ENCODE measurements at regions not wholly inside any gene's neighbourhood (a gene's known extent, or its start where the extent isn't known, plus 50 kb on each side); places are given as distances from the start of the nearest gene placed in this dataset.
"Not testable (repeated sequence)": the region's sequence is repeated elsewhere in the genome, so short reads cannot be mapped to it uniquely, and the experiment has no call there.

GRCh38 chr5:92337772-92338234 lies 954.7 kb upstream of the ARRDC3 start:
- DNase-seq (ENCODE audit: missing footprints) (no peak), ATAC-seq (peak; percentile 46)
- intact Hi-C loops (cut with DNase I): no loop called here

GRCh38 chr5:92332039-92332438 lies 948.9 kb upstream of the ARRDC3 start:
- intact Hi-C loops (cut with DNase I): no loop called here
- no peak for DNase-seq (ENCODE audit: missing footprints)
- no peak for ATAC-seq

GRCh38 chr5:92330365-92330764 lies 947.2 kb upstream of the ARRDC3 start:
- ATAC-seq (no peak), DNase-seq (ENCODE audit: missing footprints) (no peak)
- intact Hi-C loops (cut with DNase I): no loop called here

- ATAC-seq (peak; percentile 68), DNase-seq (ENCODE audit: missing footprints) (no peak)
- intact Hi-C loops (cut with DNase I): loop anchor here (10.0 kb wide), 1 partner anchor 315 kb away; no protein-coding TSS in a partner anchor
Measured at GRCh38 chr5:92329759-92330158, 946.6 kb upstream of the ARRDC3 start.

GRCh38 chr5:92328584-92329259 lies 945.6 kb upstream of the ARRDC3 start:
- peak; percentile 73 for DNase-seq (ENCODE audit: missing footprints)
- intact Hi-C loops (cut with DNase I): loop anchor here (10.0 kb wide), 1 partner anchor 316 kb away; no protein-coding TSS in a partner anchor
- ATAC-seq: peak; percentile 83

- DNase-seq (ENCODE audit: missing footprints) (no peak), ATAC-seq (no peak)
- intact Hi-C loops (cut with DNase I): loop anchor here (10.0 kb wide), 1 partner anchor 324 kb away; no protein-coding TSS in a partner anchor
Measured at GRCh38 chr5:92320446-92320845, 937.3 kb upstream of the ARRDC3 start.

GRCh38 chr5:92313385-92313784 lies 930.3 kb upstream of the ARRDC3 start:
- intact Hi-C loops (cut with DNase I): loop anchor here (10.0 kb wide), 1 partner anchor 521 kb away; no protein-coding TSS in a partner anchor
- no peak for DNase-seq (ENCODE audit: missing footprints)
- no peak for ATAC-seq

GRCh38 chr5:92309336-92309991 lies 926.3 kb upstream of the ARRDC3 start:
- intact Hi-C loops (cut with DNase I): no loop called here
- DNase-seq (ENCODE audit: missing footprints): no peak
- ATAC-seq: no peak

- ATAC-seq (no peak), DNase-seq (ENCODE audit: missing footprints) (no peak)
- intact Hi-C loops (cut with DNase I): no loop called here
Measured at GRCh38 chr5:92308679-92309078, 925.6 kb upstream of the ARRDC3 start.

GRCh38 chr5:92302356-92302755 lies 919.2 kb upstream of the ARRDC3 start:
- ATAC-seq; intact Hi-C loops (cut with DNase I); DNase-seq (ENCODE audit: missing footprints): not testable (repeated sequence)

- no peak for DNase-seq (ENCODE audit: missing footprints)
- no peak for ATAC-seq
- intact Hi-C loops (cut with DNase I): no loop called here
Measured at GRCh38 chr5:92283521-92283920, 900.4 kb upstream of the ARRDC3 start.

- ATAC-seq; intact Hi-C loops (cut with DNase I); DNase-seq (ENCODE audit: missing footprints): not testable (repeated sequence)
Measured at GRCh38 chr5:92271750-92272149, 888.6 kb upstream of the ARRDC3 start.

- intact Hi-C loops (cut with DNase I): no loop called here
- DNase-seq (ENCODE audit: missing footprints): no peak
- no peak for ATAC-seq
Measured at GRCh38 chr5:92268343-92268742, 885.2 kb upstream of the ARRDC3 start.

- ATAC-seq (no peak), DNase-seq (ENCODE audit: missing footprints) (no peak)
- intact Hi-C loops (cut with DNase I): no loop called here
Measured at GRCh38 chr5:92267830-92268229, 884.7 kb upstream of the ARRDC3 start.

- no peak for DNase-seq (ENCODE audit: missing footprints)
- intact Hi-C loops (cut with DNase I): no loop called here
- ATAC-seq: no peak
Measured at GRCh38 chr5:92265804-92266203, 882.7 kb upstream of the ARRDC3 start.

- DNase-seq (ENCODE audit: missing footprints); intact Hi-C loops (cut with DNase I); ATAC-seq: not testable (repeated sequence)
Measured at GRCh38 chr5:92255605-92256004, 872.5 kb upstream of the ARRDC3 start.

GRCh38 chr5:92248518-92248917 lies 865.4 kb upstream of the ARRDC3 start:
- intact Hi-C loops (cut with DNase I): no loop called here
- no peak for ATAC-seq
- DNase-seq (ENCODE audit: missing footprints): no peak

GRCh38 chr5:92242170-92242569 lies 859.1 kb upstream of the ARRDC3 start:
- intact Hi-C loops (cut with DNase I): no loop called here
- no peak for DNase-seq (ENCODE audit: missing footprints)
- ATAC-seq: no peak

GRCh38 chr5:92237896-92238295 lies 854.8 kb upstream of the ARRDC3 start:
- intact Hi-C loops (cut with DNase I): no loop called here
- ATAC-seq (no peak), DNase-seq (ENCODE audit: missing footprints) (no peak)

- intact Hi-C loops (cut with DNase I): no loop called here
- ATAC-seq (no peak), DNase-seq (ENCODE audit: missing footprints) (no peak)
Measured at GRCh38 chr5:92222449-92222848, 839.3 kb upstream of the ARRDC3 start.

Data from Right ventricle myocardium inferior (tissue), 1 donor.